Stomach smooth muscle (tissue), 2 donors: ENCODE measurements at regions not wholly inside any gene's neighbourhood (a gene's known extent, or its start where the extent isn't known, plus 50 kb on each side); places are given as distances from the start of the nearest gene placed in this dataset.
"Not testable (repeated sequence)": the region's sequence is repeated elsewhere in the genome, so short reads cannot be mapped to it uniquely, and the experiment has no call there.

ENCODE experiments used
- H3K27ac ChIP-seq: one replicate; pipeline ENCODE4 v1.7.0; 2013; ENCODE audit warnings: mild to moderate bottlenecking, low read length, inconsistent platforms
- H3K27me3 ChIP-seq, 2 donors: one replicate each; pipeline ENCODE4 v1.7.0; 2013; ENCODE audit warnings: low read length in 2 of 2; ENCODE audit not compliant: insufficient read depth in 2 of 2, control insufficient read depth in 1 of 2
- H3K36me3 ChIP-seq, 2 donors: one replicate each; pipeline ENCODE4 v1.7.0; 2013; ENCODE audit warnings: low read length in 2 of 2; ENCODE audit not compliant: control insufficient read depth in 2 of 2, insufficient read depth in 2 of 2
- H3K4me1 ChIP-seq: one replicate; pipeline ENCODE4 v1.7.0; 2013; ENCODE audit warnings: low read length; ENCODE audit not compliant: control insufficient read depth, insufficient read depth
- H3K4me3 ChIP-seq, 2 donors: one replicate each; pipeline ENCODE4 v1.7.0; 2013; ENCODE audit warnings: low read length in 2 of 2
- H3K9ac ChIP-seq, 2 donors: one replicate each; pipeline ENCODE4 v1.7.0; 2013; ENCODE audit warnings: low read length in 2 of 2, mild to moderate bottlenecking in 1 of 2
- H3K9me3 ChIP-seq, 2 donors: one replicate each; pipeline ENCODE4 v1.7.0; 2013; ENCODE audit warnings: low read length in 2 of 2; ENCODE audit not compliant: control insufficient read depth in 2 of 2
- donor health status: healthy.
- donor health status: Pancreatic carcinoma.

GRCh38 chr11:22539821-22540256 lies 85.8 kb downstream of the FANCF start:
- Histone ChIP-seq H3K27me3 (no peaks in the 10 kb centered on the region), H3K4me1 (no peaks in the 10 kb centered on the region), H3K27ac (no peak overlapping the region), H3K4me3 (no peak overlapping the region), H3K36me3 (no peaks in the 10 kb centered on the region), H3K9me3 (no peaks in the 10 kb centered on the region), H3K9ac (no peak overlapping the region)

- no peak overlapping the region for H3K9ac ChIP-seq
- no peaks in the 10 kb centered on the region for H3K9me3 ChIP-seq
- no peaks in the 10 kb centered on the region for H3K36me3 ChIP-seq
- no peak overlapping the region for H3K27ac ChIP-seq
- no peaks in the 10 kb centered on the region for H3K4me1 ChIP-seq
- H3K4me3 ChIP-seq, result no peak overlapping the region
- no peaks in the 10 kb centered on the region for H3K27me3 ChIP-seq
These were observed 89.6 kb downstream of the FANCF start for GRCh38 chr11:22536071-22536470.

GRCh38 chr11:22528612-22529429 lies 96.8 kb downstream of the FANCF start:
- H3K36me3 ChIP-seq, H3K4me3 ChIP-seq, H3K27ac ChIP-seq, H3K9ac ChIP-seq, H3K4me1 ChIP-seq, H3K27me3 ChIP-seq, H3K9me3 ChIP-seq: not testable (repeated sequence)

GRCh38 chr11:22522225-22522624 lies 103.4 kb downstream of the FANCF start:
- H3K4me3 ChIP-seq, result no peak overlapping the region
- H3K27me3 ChIP-seq, result no peaks in the 10 kb centered on the region
- H3K9ac ChIP-seq, result no peak overlapping the region
- H3K9me3 ChIP-seq, result no peaks in the 10 kb centered on the region
- H3K4me1 ChIP-seq, result no peaks in the 10 kb centered on the region
- no peaks in the 10 kb centered on the region for H3K36me3 ChIP-seq
- H3K27ac ChIP-seq, result no peak overlapping the region

GRCh38 chr11:22521226-22521625 lies 104.4 kb downstream of the FANCF start:
- no peak overlapping the region for H3K27ac ChIP-seq
- no peaks in the 10 kb centered on the region for H3K9me3 ChIP-seq
- H3K9ac ChIP-seq, result no peak overlapping the region
- no peaks in the 10 kb centered on the region for H3K36me3 ChIP-seq
- no peaks in the 10 kb centered on the region for H3K27me3 ChIP-seq
- H3K4me1 ChIP-seq, result no peaks in the 10 kb centered on the region
- no peak overlapping the region for H3K4me3 ChIP-seq

GRCh38 chr11:22520521-22520920 lies 105.1 kb downstream of the FANCF start:
- no peaks in the 10 kb centered on the region for H3K27me3 ChIP-seq
- H3K9ac ChIP-seq, result no peak overlapping the region
- no peak overlapping the region for H3K27ac ChIP-seq

GRCh38 chr11:22518344-22518743 lies 107.3 kb downstream of the FANCF start:
- not testable (repeated sequence) for H3K4me3 ChIP-seq, H3K4me1 ChIP-seq

More at GRCh38 chr11:22520521-22520920, 105.1 kb downstream of the FANCF start:
- Histone ChIP-seq H3K9me3 (no peaks in the 10 kb centered on the region), H3K36me3 (no peaks in the 10 kb centered on the region), H3K4me1 (no peaks in the 10 kb centered on the region), H3K4me3 (no peak overlapping the region)

GRCh38 chr11:22516111-22516510 lies 109.5 kb downstream of the FANCF start:
- H3K27ac ChIP-seq, result no peak overlapping the region
- H3K27me3 ChIP-seq, result no peaks in the 10 kb centered on the region
- no peaks in the 10 kb centered on the region for H3K4me1 ChIP-seq
- no peak overlapping the region for H3K9ac ChIP-seq
- H3K4me3 ChIP-seq, result no peak overlapping the region
- H3K36me3 ChIP-seq, result no peaks in the 10 kb centered on the region
- H3K9me3 ChIP-seq, result no peaks in the 10 kb centered on the region

More at GRCh38 chr11:22518344-22518743, 107.3 kb downstream of the FANCF start:
- H3K36me3 ChIP-seq, H3K9ac ChIP-seq, H3K9me3 ChIP-seq, H3K27ac ChIP-seq, H3K27me3 ChIP-seq: not testable (repeated sequence)

GRCh38 chr11:22512457-22512856 lies 113.2 kb downstream of the FANCF start:
- Histone ChIP-seq H3K4me1 (no peaks in the 10 kb centered on the region), H3K9me3 (no peaks in the 10 kb centered on the region), H3K27me3 (no peaks in the 10 kb centered on the region), H3K36me3 (no peaks in the 10 kb centered on the region), H3K4me3 (no peak overlapping the region), H3K27ac (no peak overlapping the region), H3K9ac (no peak overlapping the region)

GRCh38 chr11:22510741-22511140 lies 114.9 kb downstream of the FANCF start:
- no peaks in the 10 kb centered on the region for H3K4me1 ChIP-seq
- no peaks in the 10 kb centered on the region for H3K27me3 ChIP-seq
- no peaks in the 10 kb centered on the region for H3K36me3 ChIP-seq
- H3K27ac ChIP-seq, result no peak overlapping the region
- H3K9me3 ChIP-seq, result no peaks in the 10 kb centered on the region
- no peak overlapping the region for H3K9ac ChIP-seq
- H3K4me3 ChIP-seq, result no peak overlapping the region

- H3K4me1 ChIP-seq, result no peaks in the 10 kb centered on the region
- H3K9me3 ChIP-seq, result no peaks in the 10 kb centered on the region
- no peak overlapping the region for H3K27ac ChIP-seq
- no peaks in the 10 kb centered on the region for H3K27me3 ChIP-seq
- no peak overlapping the region for H3K9ac ChIP-seq
- H3K36me3 ChIP-seq, result no peaks in the 10 kb centered on the region
- no peak overlapping the region for H3K4me3 ChIP-seq
These were observed 115.6 kb downstream of the FANCF start for GRCh38 chr11:22510010-22510409.
